GM19372 (cell line): ENCODE measurements at regions not wholly inside any gene's neighbourhood (a gene's known extent, or its start where the extent isn't known, plus 50 kb on each side); places are given as distances from the start of the nearest gene placed in this dataset.
A peak's percentile ranks its signal among the peaks of the same experiment; 100 is the strongest.
"Not testable (repeated sequence)": the region's sequence is repeated elsewhere in the genome, so short reads cannot be mapped to it uniquely, and the experiment has no call there.

ENCODE experiments used
- ATAC-seq: cut with Tn5 transposase; IDR thresholded peaks from one replicate; pipeline ENCODE4 v1.9.1; 2021; ENCODE audit warnings: mild to moderate bottlenecking, low read depth, moderate library complexity; ENCODE audit not compliant: unreplicated experiment

DNA sequence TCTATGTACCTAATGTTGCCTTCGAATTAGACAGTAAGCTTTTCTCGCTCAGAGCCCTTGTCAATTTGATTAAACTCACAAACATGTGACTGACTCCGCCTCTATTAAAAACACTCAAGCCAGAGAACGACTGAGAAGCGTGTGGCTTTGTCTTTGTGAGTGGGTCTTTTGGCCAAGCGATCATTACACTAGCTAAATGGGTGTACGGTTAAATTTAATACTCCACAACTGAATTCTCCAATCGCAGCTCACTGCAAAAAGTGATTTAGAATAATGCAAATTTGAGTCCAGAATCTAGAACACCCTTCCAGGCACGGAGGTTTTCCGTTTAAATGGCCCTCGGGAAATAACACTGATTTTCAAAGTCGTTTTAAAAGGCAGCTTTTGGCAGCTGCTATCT, 253.7 kb downstream of the EFCAB11 start:
- ATAC-seq, result no peak

- ATAC-seq, result no peak
These were observed 255.5 kb downstream of the EFCAB11 start for GRCh38 chr14:89699071-89699470.

DNA sequence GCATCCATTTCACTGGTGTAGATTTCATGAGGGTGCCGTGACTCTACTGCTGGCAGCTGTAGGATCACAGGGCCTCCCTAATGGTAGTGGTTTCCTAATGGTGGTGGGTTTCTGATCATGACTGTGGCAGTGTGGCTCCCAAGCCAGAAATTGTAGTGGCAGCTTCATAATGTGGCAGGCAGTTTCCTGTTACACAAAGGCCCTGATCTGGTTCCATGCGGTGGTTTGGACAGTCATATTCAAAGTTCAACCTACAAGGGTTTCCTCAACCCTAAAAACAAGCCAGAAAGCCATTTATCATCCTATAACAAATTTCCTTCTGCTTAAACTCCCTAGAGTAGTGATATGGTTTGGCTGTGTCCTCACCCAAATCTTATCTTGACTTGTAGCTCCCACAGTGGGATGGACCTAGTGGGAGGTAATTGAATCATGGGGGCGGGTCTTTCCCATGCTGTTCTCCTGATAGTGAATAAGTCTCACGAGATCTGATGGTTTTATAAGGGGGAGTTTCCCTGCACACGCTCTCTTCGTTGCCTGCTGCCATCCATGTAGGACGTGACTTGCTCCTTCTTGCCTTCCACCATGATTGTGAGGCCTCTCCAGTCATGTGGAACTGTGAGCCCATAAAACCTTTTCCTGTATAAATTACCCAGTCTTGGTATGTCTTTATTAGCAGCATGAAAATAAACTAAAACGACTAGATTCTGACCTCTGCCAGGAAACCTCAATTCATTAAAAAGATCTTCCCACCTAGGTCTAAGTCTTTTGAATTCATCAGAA, 257.1 kb downstream of the EFCAB11 start:
- ATAC-seq, result no peak

DNA sequence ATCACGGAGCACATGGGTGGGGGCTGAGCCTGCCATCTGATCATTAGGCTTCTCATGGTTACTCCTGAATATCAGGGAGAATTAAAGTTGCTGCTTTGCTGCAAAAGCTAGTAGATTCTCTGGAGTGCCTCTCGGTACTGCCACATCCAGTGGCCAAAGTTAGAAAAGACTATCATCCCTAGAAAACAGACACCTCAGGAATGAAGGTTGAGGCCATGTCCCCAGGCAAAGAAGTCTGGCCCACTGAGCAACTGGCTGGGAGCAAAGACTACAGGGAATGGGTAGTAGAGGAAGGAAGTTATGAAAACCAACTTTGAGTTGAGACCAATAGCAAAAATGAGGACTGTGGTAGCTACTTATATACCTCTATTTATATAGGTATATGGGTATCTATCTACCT, 258.7 kb downstream of the EFCAB11 start:
- ATAC-seq, result no peak

- no peak for ATAC-seq
These were observed 264.4 kb downstream of the EFCAB11 start for GRCh38 chr14:89690139-89690538.

GRCh38 chr14:89689711-89690110, 264.8 kb downstream of the EFCAB11 start:
- ATAC-seq, result not testable (repeated sequence)

DNA sequence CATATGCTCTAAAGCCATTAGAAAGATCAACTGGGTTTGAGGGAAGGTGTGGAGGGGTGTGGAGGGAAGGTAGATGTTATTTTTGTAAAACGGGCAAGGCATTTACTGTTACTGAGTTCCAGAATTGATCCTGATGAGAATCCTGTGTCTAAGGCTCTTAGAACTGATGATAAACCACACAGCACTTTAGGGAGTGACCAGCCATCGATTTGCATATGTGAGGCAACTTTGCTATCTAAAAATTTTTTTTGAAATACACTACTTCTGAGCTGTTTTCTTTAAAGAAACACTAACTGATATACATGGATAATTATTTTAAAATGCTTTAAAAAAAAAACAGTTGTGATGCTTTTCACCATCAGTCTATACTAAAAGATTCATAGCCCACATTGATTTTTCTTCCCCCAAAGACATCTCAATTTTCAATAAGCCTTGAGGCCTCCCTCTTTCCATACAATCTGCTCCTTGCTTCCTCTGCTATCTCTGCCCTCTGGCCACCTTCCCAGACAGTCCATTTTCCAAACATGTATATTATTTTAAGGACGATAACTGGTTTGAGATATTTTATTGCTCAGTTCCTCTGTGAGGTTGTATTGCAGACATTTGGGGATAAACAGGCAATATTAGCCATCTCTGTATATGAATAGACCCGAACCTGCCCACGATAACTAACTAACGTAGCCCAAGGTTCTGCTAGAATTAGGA, 265.9 kb downstream of the EFCAB11 start:
- ATAC-seq, result no peak

DNA sequence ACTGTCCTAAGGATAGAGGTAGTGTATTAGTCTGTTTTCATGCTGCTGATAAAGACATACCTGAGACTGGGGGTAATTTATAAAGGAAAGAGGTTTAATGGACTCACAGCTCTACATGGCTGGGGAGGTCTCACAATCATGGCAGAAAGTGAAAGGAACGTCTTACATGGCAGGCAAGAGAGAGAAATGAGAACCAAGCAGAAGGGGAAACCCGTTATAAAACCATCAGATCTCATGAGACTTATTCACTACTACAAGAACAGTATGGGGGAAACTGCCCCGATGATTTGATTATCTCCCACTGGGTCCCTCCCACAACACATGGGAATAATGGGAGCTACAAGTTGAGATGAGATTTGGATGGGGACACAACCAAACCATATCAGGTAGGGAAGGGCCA, 267.4 kb downstream of the EFCAB11 start:
- not testable (repeated sequence) for ATAC-seq

DNA sequence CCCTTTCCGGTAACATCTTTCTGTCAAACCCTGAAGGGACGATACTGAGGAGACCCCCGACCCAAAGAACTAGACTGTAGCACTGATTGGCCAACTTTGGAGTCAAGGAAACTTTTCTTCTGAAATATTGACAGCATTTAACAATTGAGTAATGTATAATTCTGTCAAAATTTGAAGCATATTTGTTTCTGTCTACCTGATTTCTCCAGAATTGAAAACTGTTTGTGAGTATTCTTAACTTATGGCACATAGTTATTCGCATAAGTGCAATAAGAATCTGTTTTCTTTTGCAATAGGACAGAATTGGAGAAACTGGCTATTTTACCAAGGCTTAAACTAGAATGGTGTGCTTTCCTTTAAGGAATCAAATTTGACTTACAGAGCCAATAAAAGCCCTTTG, 267.1 kb upstream of the FOXN3 start:
- ATAC-seq, result no peak

DNA sequence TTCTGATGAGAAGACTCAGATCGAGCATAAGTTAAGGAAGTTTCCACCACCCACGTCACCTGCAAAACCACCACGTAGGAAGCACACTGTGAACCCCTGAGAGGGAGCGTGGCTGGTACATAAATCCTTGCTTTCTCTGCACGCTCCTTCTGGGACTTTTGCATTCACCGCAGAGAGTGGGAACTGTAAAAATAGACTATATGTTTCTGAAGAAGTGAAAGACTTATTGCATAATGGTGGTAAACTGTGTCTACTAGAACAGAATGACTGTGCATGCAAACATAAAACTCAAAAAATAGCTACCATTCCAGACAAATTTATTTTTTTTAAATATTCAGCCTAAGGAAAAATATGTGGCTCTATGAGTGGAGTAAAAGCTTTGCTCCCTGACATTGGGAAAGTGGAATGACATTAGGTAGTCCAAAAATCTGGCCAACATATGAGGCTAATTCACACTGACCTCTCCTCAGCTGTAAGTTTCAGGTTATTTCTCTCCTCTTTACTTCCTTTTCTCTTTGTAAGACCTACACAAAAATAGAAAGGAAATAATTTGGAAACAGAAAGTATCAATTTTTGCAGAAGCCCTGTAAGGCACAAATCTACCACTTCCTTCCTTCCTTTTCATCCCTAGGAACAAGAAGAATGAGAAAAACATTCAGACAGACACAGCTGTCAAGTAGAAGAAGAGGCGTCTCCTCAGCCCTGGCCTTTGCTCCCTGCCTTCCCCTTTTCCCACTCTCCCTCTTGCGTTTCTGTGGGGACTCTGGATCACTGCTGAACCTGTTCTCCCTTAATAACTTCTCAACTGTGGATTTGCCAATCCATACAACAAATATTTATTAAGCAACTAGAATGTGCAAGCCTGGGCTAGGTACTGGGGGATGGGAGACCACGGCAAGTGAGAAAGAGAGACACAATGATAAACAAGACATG, 264.3 kb upstream of the FOXN3 start:
- ATAC-seq, result peak; percentile 51

GRCh38 chr14:89680156-89680555, 263.1 kb upstream of the FOXN3 start:
- no peak for ATAC-seq

GRCh38 chr14:89678768-89679167, 261.7 kb upstream of the FOXN3 start:
- ATAC-seq, result no peak

- ATAC-seq, result no peak
These were observed 258.6 kb upstream of the FOXN3 start for GRCh38 chr14:89675590-89675989.

DNA sequence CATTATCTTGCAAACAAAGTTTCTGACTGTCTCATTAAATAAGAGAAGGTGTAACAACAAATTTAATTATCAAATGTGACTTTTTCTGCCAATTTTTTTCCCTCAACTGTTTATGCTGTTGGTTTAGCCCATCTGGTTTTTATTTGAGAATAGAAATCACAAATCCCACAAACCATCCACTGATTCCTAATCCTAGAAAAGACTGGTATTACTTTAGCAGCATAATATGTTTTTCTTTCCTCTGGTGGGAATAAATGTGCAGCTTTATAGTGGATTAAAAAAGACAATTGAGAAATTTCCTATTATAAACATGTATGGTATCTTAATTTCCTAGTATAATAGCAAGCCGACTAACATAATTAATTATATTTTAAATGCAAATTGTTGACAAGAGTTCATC, 257.9 kb upstream of the FOXN3 start:
- ATAC-seq, result no peak

GRCh38 chr14:89674240-89674639, 257.2 kb upstream of the FOXN3 start:
- no peak for ATAC-seq

DNA sequence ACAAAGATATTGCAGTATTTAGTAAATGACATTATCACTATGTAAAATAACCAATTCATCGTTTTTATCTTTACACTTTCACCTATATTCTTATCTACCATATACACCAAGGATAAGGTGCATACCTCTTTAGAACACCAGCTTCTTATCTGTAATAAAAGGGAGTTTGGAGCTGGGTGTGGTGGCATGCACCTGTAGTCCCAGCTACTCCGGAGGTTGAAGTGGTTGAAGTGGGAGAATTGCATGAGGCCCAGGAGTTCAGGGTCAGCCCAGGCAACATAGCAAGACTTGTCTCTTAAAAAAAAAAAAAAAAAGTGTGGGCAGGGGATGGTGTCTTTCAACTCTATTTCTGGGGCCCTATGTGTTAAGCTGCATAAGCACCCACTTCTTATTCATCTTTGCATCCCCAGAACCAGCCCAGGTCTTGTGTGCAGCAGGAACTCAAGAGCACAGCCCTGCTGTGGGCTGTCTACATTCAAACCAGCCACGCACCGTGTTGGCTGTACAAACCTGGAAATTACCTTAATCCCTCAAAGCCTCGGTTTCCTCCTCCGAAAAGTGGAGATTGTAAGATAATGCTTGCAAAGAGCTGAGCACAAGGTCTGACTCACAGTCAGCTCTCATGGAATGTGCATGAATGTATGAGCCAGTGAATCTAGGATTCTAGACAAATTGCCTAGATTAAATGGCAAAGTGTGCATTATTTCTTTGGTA, 256.6 kb upstream of the FOXN3 start:
- no peak for ATAC-seq

DNA sequence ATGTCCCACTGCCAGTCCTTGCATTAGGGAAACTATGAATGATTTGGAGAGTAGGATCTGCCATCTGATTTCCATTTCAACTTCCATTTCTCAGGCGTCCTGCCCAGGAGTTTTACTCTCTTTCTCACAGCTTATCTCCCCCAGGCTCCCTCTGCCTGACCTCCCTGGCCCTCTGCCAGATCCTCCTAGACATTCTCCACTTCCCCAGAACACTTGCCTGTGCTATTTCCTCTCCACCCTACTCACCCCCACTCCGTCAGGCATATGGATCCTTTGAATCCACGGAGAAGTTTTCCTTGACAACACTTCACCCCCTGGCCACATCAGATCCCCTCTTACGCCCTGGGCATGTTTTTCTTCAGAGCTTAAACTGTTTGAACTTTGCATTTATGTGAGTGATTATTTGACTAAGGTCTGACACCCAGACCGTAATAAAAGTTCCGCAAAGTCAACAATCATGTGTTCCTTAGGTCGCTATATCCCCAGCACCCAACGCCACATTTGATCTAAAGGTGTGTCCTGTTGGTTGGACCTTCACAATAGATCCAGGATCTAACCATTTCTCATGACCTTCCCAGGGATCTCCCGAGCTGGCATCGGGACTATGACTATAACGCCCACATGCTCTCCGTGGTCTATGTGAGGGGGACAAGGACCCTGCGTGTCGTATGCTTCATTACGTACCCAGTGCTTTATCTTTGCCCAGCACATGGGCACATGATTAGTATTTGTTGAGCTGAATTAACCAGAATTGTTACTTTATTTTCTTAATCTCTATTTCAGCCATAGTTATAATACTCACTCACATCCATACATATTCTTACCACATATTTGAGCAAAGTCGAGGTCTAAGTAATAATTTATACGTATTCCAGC, 255.8 kb upstream of the FOXN3 start:
- no peak for ATAC-seq

GRCh38 chr14:89669193-89669592, 252.2 kb upstream of the FOXN3 start:
- ATAC-seq, result no peak

DNA sequence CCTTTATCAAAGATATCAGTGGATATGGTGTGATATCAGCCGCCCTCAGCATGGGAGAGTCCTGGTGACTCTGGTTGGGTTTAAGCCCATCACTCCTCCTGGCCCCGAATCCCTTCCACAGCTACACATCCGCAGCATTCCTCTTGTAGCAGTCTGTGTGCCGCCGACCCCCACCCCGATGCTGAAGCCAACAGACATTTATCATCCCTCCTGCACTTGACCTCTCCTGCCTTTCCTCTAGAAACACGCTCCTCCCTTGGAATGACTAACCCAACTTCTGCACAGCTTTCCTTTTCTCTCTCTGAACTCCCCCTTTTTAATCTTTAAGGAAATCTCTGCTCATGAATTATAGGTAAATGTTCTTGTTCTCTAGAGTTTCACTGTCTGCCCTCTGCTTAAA, 250.9 kb upstream of the FOXN3 start:
- no peak for ATAC-seq
